RPMI7951 (cell line): ENCODE measurements at regions not wholly inside any gene's neighbourhood (a gene's known extent, or its start where the extent isn't known, plus 50 kb on each side); places are given as distances from the start of the nearest gene placed in this dataset.

Experiments used
- DNase-seq: peaks from one replicate; pipeline ENCODE4 v3.0.0-alpha.2; 2012; ENCODE audit warnings: low read depth

- DNase-seq = no peak
Measured at GRCh38 chr15:88382482-88382983, 84.7 kb downstream of the MRPL46 start.

GRCh38 chr15:88378188-88378637, 89.0 kb downstream of the MRPL46 start:
- no peak for DNase-seq

- no peak for DNase-seq
Measured at GRCh38 chr15:88377509-88377908, 89.7 kb downstream of the MRPL46 start.

- DNase-seq = no peak
Measured at GRCh38 chr15:88376574-88377174, 90.5 kb downstream of the MRPL46 start.

- DNase-seq = peak; percentile 37
Measured at GRCh38 chr15:88375234-88375927, 91.8 kb downstream of the MRPL46 start.

GRCh38 chr15:88365124-88365523, 102.1 kb downstream of the MRPL46 start:
- DNase-seq = no peak

GRCh38 chr15:88348579-88349230, 92.2 kb upstream of the NTRK3 start:
- no peak for DNase-seq

- no peak for DNase-seq
Measured at GRCh38 chr15:88345962-88346361, 89.4 kb upstream of the NTRK3 start.

- no peak for DNase-seq
Measured at GRCh38 chr15:88344786-88345185, 88.2 kb upstream of the NTRK3 start.

GRCh38 chr15:88342666-88343065, 86.1 kb upstream of the NTRK3 start:
- DNase-seq = no peak

GRCh38 chr15:88341653-88342052, 85.1 kb upstream of the NTRK3 start:
- no peak for DNase-seq

- no peak for DNase-seq
Measured at GRCh38 chr15:88341006-88341405, 84.5 kb upstream of the NTRK3 start.

- DNase-seq = no peak
Measured at GRCh38 chr15:88337993-88338392, 81.5 kb upstream of the NTRK3 start.

GRCh38 chr15:88335074-88335473, 78.5 kb upstream of the NTRK3 start:
- no peak for DNase-seq

GRCh38 chr15:88334436-88334835, 77.9 kb upstream of the NTRK3 start:
- DNase-seq = peak; percentile 3

GRCh38 chr15:88331291-88331690, 74.8 kb upstream of the NTRK3 start:
- peak; percentile 49 for DNase-seq

GRCh38 chr15:88326924-88327323, 70.4 kb upstream of the NTRK3 start:
- DNase-seq = no peak

- DNase-seq = no peak
Measured at GRCh38 chr15:88324741-88325065, 68.2 kb upstream of the NTRK3 start.

- peak; percentile 33 for DNase-seq
Measured at GRCh38 chr15:88323976-88324740, 67.6 kb upstream of the NTRK3 start.

- DNase-seq = no peak
Measured at GRCh38 chr15:88323468-88323867, 66.9 kb upstream of the NTRK3 start.

- DNase-seq = no peak
Measured at GRCh38 chr15:88322461-88322860, 65.9 kb upstream of the NTRK3 start.

- no peak for DNase-seq
Measured at GRCh38 chr15:88321271-88321670, 64.7 kb upstream of the NTRK3 start.
